Mesothelial cell of epicardium (in vitro differentiated cells): ENCODE measurements at regions not wholly inside any gene's neighbourhood (a gene's known extent, or its start where the extent isn't known, plus 50 kb on each side); places are given as distances from the start of the nearest gene placed in this dataset.

Experiments
- DNase-seq, 2 experiments: peaks; one replicate each; pipeline ENCODE4 v3.0.0; 2021; ENCODE audit warnings: low spot score in 2 of 2; ENCODE audit not compliant: unreplicated experiment in 2 of 2
- H3K27ac Mint-ChIP-seq: 2 replicates; pipeline ENCODE4 v1.8.0; 2021; ENCODE audit warnings: mixed read lengths
- H3K27me3 Mint-ChIP-seq: 2 replicates; pipeline ENCODE4 v1.8.0; 2021; ENCODE audit warnings: low read depth, mixed read lengths
- H3K36me3 Mint-ChIP-seq: 2 replicates; pipeline ENCODE4 v1.8.0; 2021; ENCODE audit warnings: mixed read lengths
- H3K4me1 Mint-ChIP-seq: 2 replicates; pipeline ENCODE4 v1.8.0; 2021; ENCODE audit warnings: mixed read lengths
- H3K4me3 Mint-ChIP-seq: 2 replicates; pipeline ENCODE4 v1.8.0; 2021; ENCODE audit warnings: mild to moderate bottlenecking, moderate library complexity, mixed read lengths
- H3K9me3 Mint-ChIP-seq: 2 replicates; pipeline ENCODE4 v1.8.0; 2021; ENCODE audit warnings: mixed read lengths
- CTCF ChIP-seq: fragments of 200-600 bp; sonication (generic); IDR thresholded peaks from one replicate; pipeline ENCODE4 v1.5.0; 2021; ENCODE audit warnings: antibody characterized with exemption; ENCODE audit not compliant: unreplicated experiment

- Mint-ChIP-seq H3K9me3 (no peaks in the 10 kb centered on the region), H3K27ac (no peak overlapping the region), H3K27me3 (peaks cover 13% of the 10 kb centered on the region), H3K4me1 (peaks cover 8% of the 10 kb centered on the region), H3K4me3 (no peak overlapping the region), H3K36me3 (no peaks in the 10 kb centered on the region)
- no peak for TF ChIP-seq CTCF
- no peak for DNase-seq
Observed at GRCh38 chr13:44193731-44194130, 179.9 kb upstream of the SERP2 start.

DNA sequence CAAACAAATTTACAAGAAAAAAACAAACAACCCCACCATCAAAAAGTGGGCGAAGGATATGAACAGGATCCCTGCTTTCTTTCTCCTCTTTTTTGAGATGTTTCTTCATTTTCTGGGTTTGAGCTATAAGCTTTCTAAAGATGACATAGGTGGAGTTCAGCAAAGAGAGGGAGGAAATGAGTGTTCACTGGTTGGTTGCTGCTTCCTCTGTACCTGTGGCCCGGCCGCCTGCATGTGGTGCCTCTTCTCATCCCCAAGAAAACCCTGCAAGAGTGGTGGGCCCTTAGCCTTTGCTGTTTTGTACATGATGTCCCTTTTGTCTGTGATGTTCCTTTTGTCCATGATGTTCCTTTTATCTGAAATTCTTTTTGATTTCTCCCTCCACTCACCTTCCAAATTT, 178.4 kb upstream of the SERP2 start:
- H3K36me3 Mint-ChIP-seq = no peaks in the 10 kb centered on the region
- no peak overlapping the region for H3K27ac Mint-ChIP-seq
- no peak for DNase-seq
- no peak overlapping the region for H3K4me3 Mint-ChIP-seq
- no peak for TF ChIP-seq CTCF
- H3K9me3 Mint-ChIP-seq = no peaks in the 10 kb centered on the region
- peaks cover 8% of the 10 kb centered on the region for H3K4me1 Mint-ChIP-seq
- H3K27me3 Mint-ChIP-seq = peaks cover 13% of the 10 kb centered on the region

DNA sequence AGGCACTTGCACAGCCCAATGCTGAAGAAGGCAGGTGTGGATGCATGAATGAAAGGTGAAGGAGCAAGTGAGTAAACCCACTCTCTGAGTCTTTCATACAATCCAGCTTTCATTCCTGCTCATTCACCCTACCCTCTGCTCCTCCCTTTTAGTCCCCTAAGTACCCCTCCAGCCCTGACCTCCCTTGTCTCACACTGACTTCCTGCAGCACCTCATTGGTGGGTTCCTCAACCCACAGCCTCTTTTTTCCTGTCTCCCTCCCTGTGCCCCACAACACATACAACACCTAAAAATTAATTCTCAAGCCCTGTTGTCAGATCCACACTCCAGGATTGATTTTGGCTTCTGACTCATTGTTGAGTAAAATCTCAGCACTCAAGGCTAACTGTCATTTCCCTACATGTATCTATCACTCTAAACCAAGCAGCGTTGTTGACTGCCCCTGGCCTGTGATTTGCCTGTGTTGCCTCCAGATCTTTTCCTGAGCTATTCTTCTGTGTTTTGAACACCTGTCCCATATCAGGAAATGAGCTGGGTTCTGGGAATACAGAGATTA, 177.3 kb upstream of the SERP2 start:
- no peak for TF ChIP-seq CTCF
- peaks cover 13% of the 10 kb centered on the region for H3K27me3 Mint-ChIP-seq
- H3K27ac Mint-ChIP-seq = no peak overlapping the region
- no peak overlapping the region for H3K4me3 Mint-ChIP-seq
- H3K9me3 Mint-ChIP-seq = no peaks in the 10 kb centered on the region
- DNase-seq = no peak
- H3K4me1 Mint-ChIP-seq = peaks cover 8% of the 10 kb centered on the region
- H3K36me3 Mint-ChIP-seq = no peaks in the 10 kb centered on the region

- DNase-seq = no peak
- Mint-ChIP-seq H3K27ac (no peak overlapping the region), H3K27me3 (peaks cover 13% of the 10 kb centered on the region), H3K4me1 (peaks cover 8% of the 10 kb centered on the region), H3K36me3 (no peaks in the 10 kb centered on the region), H3K9me3 (no peaks in the 10 kb centered on the region), H3K4me3 (no peak overlapping the region)
- no peak for TF ChIP-seq CTCF
Observed at GRCh38 chr13:44197791-44198770, 175.5 kb upstream of the SERP2 start.

GRCh38 chr13:44198826-44199225, 174.8 kb upstream of the SERP2 start:
- no peak for TF ChIP-seq CTCF
- Mint-ChIP-seq H3K27me3 (peaks cover 13% of the 10 kb centered on the region), H3K27ac (no peak overlapping the region), H3K4me3 (no peak overlapping the region), H3K36me3 (no peaks in the 10 kb centered on the region), H3K4me1 (peaks cover 8% of the 10 kb centered on the region), H3K9me3 (no peaks in the 10 kb centered on the region)
- no peak for DNase-seq
